Thyroid gland (tissue), 4 donors: ENCODE measurements at regions not wholly inside any gene's neighbourhood (a gene's known extent, or its start where the extent isn't known, plus 50 kb on each side); places are given as distances from the start of the nearest gene placed in this dataset.

Experiments
- DNase-seq, 2 donors: peaks; one replicate each; pipeline ENCODE4 v3.0.0-alpha.2; 2019
- H3K27ac ChIP-seq, 3 donors: fragments of 200-600 bp; sonication (generic); 1 replicate in 2 of 3; 2 replicates in 1 of 3; pipeline ENCODE4 v1.5.1; 2016 to 2019; ENCODE audit warnings: mild to moderate bottlenecking in 1 of 3, moderate library complexity in 1 of 3
- H3K27me3 ChIP-seq: fragments of 200-600 bp; sonication (generic); one replicate; pipeline ENCODE4 v1.5.1; 2019
- H3K36me3 ChIP-seq, 2 donors: fragments of 200-600 bp; sonication (generic); one replicate each; pipeline ENCODE4 v1.5.1; 2016 to 2019
- H3K4me1 ChIP-seq, 2 donors: fragments of 200-600 bp; sonication (generic); one replicate each; pipeline ENCODE4 v1.5.1; 2017 to 2019
- H3K4me3 ChIP-seq, 3 donors: fragments of 200-600 bp; sonication (generic); replicated peaks in 1 of 3; 1 replicate in 2 of 3; 2 replicates in 1 of 3; pipeline ENCODE4 v1.5.1; 2016; ENCODE audit warnings: mild to moderate bottlenecking in 1 of 3
- H3K9me3 ChIP-seq: fragments of 200-600 bp; sonication (generic); one replicate; pipeline ENCODE4 v1.5.1; 2017
- POLR2A ChIP-seq, 2 donors: fragments of 450-650 bp; IDR thresholded peaks; one replicate each; pipeline ENCODE4 v1.6.1; 2017; ENCODE audit warnings: antibody characterized with exemption in 2 of 2, mild to moderate bottlenecking in 2 of 2, moderate library complexity in 1 of 2
- WGBS, 2 donors: methylation state at CpG; one replicate each; pipeline ENCODE4 v1.1.5; 2017; 5-methylcytosine and 5-hydroxymethylcytosine counted together
- intact Hi-C: fragments of 100-400 bp; cut with DNase I; formaldehyde crosslinking; loops from one replicate; pipeline ENCODE4 v1.15.1; 2023
- TF ChIP-seq, protein P1 (sequence below), 6 experiments: fragments of 200-600 bp in 3 of 6; fragments of 450-650 bp in 3 of 6; sonication (generic) in 3 of 6; IDR thresholded peaks; one replicate each; pipeline ENCODE4 v1.5.1; 2016 to 2019; ENCODE audit warnings: antibody characterized with exemption in 6 of 6, mild to moderate bottlenecking in 2 of 6, inconsistent platforms in 1 of 6, moderate library complexity in 1 of 6

DNA sequence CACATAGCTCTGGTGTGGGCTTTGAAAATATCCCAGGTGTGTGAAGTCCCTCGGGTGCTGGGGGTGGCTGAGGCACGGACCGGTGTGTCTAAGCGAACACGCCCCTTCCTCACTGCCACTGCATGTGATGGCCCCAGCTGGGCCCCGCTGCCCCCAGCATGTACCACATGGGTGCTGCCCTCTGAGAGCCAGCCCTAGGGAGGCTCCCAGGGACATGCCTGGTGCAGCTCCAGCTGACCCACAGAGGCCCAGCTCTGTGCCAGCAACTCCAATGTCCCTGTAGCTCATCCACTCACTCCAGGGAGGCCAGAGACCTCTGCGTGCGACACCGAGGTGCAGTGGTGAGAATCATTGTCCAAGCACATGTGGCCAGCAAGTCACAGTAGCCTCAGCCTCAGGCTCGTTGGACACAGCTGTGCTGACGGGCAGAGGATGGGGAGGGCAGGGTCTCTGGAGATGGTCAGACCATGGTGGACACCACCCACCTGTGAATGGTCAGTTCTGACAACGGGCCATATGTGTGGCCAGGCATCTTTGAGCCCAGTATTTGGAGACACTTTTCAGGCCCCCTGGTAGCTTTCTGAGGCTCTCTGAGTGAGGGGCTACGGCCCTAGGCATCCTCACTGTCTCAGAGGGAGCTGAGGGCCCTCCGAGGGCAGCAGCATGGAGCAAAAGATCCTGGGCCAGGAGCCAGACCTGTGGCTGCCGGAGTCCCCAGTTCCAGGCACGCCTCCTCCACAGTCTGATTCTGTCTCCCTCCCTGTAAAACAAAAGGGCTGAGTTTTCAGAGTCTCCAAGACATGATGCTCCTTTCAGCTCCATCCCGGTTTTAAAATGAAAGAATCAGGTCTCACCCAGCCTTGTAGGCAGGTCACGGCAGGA, 220.7 kb downstream of the NDUFA10 start:
- intact Hi-C loops: no loop called here
- no peak for DNase-seq

DNA sequence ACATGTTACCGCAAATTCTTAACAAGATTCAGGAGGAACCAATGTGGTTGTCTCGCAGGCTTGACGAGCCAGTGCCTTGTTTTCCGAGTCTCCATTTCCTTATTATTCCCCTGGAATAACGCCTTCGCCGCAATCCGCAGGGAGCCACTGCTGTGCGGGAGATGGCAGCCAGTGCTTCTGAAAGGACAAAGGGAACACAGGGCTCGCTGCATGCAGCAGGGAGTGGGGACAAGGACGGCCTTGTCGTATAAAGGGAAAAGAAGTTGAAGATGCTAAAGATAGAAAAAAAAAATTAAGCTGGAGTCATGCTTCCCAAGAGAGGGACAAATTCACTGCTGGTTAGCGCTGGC, 221.4 kb downstream of the NDUFA10 start:
- DNase-seq: no peak
- Histone ChIP-seq H3K36me3 (no peaks in the 10 kb centered on the region), H3K4me1 (no peaks in the 10 kb centered on the region), H3K9me3 (no peaks in the 10 kb centered on the region), H3K27ac (no peak overlapping the region), H3K27me3 (no peaks in the 10 kb centered on the region), H3K4me3 (no peak overlapping the region)
- TF ChIP-seq, protein P1, sequence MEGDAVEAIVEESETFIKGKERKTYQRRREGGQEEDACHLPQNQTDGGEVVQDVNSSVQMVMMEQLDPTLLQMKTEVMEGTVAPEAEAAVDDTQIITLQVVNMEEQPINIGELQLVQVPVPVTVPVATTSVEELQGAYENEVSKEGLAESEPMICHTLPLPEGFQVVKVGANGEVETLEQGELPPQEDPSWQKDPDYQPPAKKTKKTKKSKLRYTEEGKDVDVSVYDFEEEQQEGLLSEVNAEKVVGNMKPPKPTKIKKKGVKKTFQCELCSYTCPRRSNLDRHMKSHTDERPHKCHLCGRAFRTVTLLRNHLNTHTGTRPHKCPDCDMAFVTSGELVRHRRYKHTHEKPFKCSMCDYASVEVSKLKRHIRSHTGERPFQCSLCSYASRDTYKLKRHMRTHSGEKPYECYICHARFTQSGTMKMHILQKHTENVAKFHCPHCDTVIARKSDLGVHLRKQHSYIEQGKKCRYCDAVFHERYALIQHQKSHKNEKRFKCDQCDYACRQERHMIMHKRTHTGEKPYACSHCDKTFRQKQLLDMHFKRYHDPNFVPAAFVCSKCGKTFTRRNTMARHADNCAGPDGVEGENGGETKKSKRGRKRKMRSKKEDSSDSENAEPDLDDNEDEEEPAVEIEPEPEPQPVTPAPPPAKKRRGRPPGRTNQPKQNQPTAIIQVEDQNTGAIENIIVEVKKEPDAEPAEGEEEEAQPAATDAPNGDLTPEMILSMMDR (IDR thresholded peaks at IDR 0.05): no peak
- no peak for TF ChIP-seq POLR2A (IDR thresholded peaks at IDR 0.05)
- WGBS, 2 donors: 70 to 77% methylated on average over 13 of the region's 13 CpGs
- intact Hi-C loops: no loop called here

More for the DNA sequence above, 220.7 kb downstream of the NDUFA10 start:
- Histone ChIP-seq H3K27ac (no peak overlapping the region), H3K36me3 (no peaks in the 10 kb centered on the region), H3K4me3 (no peak overlapping the region), H3K9me3 (no peaks in the 10 kb centered on the region), H3K4me1 (no peaks in the 10 kb centered on the region), H3K27me3 (no peaks in the 10 kb centered on the region)
- WGBS, 2 donors: 75 to 76% methylated on average over 10 to 16 of the region's 18 CpGs
- TF ChIP-seq POLR2A (IDR thresholded peaks at IDR 0.05): no peak
- TF ChIP-seq, protein P1 (IDR thresholded peaks at IDR 0.05): no peak

DNA sequence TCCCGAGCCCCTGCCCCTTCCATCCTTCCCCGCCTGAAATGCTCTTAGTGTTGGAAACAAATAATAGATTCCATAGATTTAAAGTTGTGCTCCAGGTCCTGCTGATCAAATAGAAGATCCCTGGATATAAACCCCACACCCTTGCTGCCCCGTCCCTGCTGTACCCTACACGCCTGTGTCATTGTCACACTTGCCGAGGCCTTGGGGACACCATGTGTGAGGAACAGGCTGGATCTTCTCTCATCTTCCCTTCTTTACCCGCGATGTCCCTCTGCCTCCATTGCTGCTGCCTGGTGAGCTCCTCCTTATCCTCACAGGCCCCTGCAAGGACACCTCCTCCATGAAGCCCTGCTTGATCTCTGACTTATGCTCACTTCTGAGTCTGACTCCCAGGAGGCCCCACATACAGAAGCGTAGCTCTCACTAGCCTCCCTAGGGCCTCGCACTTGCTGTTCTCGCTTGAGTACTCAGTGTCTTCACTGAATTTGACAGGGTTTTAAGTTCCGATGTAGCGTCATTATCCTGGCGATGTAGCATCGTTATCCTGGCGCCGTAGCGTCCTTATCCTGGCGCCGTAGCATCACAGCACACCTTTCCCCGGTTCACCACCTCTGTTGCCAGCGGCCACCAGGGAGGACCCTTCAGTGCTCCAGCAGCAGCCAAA, 221.9 kb downstream of the NDUFA10 start:
- Histone ChIP-seq H3K27ac (no peak overlapping the region), H3K27me3 (no peaks in the 10 kb centered on the region), H3K9me3 (no peaks in the 10 kb centered on the region), H3K36me3 (no peaks in the 10 kb centered on the region), H3K4me3 (no peak overlapping the region), H3K4me1 (no peaks in the 10 kb centered on the region)
- 93 to 94% methylated on average over 21 of the region's 21 CpGs for WGBS, 2 donors
- TF ChIP-seq, protein P1 (IDR thresholded peaks at IDR 0.05): no peak
- no peak for TF ChIP-seq POLR2A (IDR thresholded peaks at IDR 0.05)
- DNase-seq: no peak
- intact Hi-C loops: no loop called here

DNA sequence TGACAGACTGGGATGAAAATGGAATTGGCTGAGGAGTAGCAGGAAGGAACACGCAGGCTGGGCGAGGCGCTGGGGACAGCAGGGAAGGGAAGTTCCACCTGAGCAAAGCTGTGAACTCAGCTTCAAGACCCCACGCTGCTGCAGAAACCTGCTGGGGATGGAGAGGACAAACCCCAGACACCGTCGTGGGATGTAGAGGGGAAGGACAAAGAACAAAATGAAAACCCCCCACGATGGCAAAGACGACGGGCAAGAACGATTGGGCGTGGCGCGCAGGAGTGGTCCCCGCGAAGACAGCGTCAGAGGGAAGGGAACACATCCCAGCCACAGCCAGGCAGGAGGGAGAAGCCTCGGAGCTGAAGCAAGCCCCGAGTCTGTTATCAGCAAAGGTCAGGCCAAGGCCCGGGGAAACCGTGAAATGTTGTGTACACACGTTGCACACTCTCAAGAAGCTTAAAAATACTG, 222.9 kb downstream of the NDUFA10 start:
- Histone ChIP-seq H3K36me3 (no peaks in the 10 kb centered on the region), H3K9me3 (no peaks in the 10 kb centered on the region), H3K27ac (no peak overlapping the region), H3K27me3 (no peaks in the 10 kb centered on the region), H3K4me3 (no peak overlapping the region), H3K4me1 (no peaks in the 10 kb centered on the region)
- TF ChIP-seq, protein P1 (IDR thresholded peaks at IDR 0.05): no peak
- TF ChIP-seq POLR2A (IDR thresholded peaks at IDR 0.05): no peak
- intact Hi-C loops: no loop called here
- no peak for DNase-seq
- WGBS, 2 donors: 58 to 61% methylated on average over 21 of the region's 21 CpGs
